ENCODE measurements at regions not wholly inside any gene's neighbourhood (a gene's known extent, or its start where the extent isn't known, plus 50 kb on each side); places are given as distances from the start of the nearest gene placed in this dataset.

DNA sequence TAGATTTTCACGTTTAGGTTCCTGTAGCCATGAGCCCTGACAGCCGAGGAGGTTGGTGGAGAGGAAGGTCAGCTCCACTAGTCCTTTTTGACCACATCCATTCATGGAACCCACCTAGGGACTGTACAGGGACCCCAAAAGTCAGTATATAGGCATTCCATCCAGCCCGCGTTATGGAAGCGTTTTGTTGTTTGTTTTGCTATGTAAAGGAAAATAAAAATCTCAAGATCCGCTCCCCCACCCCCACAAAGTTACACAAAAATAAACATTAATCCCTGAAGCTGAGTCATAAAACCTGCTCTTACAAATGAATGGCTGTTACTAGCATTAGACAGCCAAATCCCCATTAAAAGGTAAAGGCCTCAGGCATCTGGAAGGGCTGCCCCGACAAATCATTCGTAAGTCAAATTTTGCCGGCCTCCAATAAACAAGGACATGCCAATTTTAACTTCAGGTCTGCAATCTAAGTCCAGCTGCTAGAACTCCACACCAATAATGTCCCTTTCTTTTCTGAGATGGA lies 292.9 kb downstream of the MED10 start:
- Histone ChIP-seq H3K27ac (ENCODE audit: insufficient read depth, low read depth, low read length) (no peak overlapping the region), H3K4me3 (replicated peaks in 1 of 3; ENCODE audit: insufficient read depth in 1 of 3, low read depth in 1 of 3, low read length in 3 of 3) (no peak overlapping the region), H3K9me3 (replicated peaks; ENCODE audit: control insufficient read depth, insufficient read depth, low read length) (no peaks in the 10 kb centered on the region), H3K79me2 (ENCODE audit: control insufficient read depth, insufficient read depth, low read length) (no peaks in the 10 kb centered on the region), H4K20me1 (replicated peaks; ENCODE audit: control insufficient read depth, extremely low read depth, insufficient read depth, low read length) (no peaks in the 10 kb centered on the region), H3K9ac (replicated peaks; ENCODE audit: extremely low read depth, insufficient read depth, low read length) (no peak overlapping the region), H3K4me1 (ENCODE audit: control insufficient read depth, extremely low read depth, insufficient read depth, low read length) (no peaks in the 10 kb centered on the region), H3K4me2 (ENCODE audit: insufficient read depth, low read length) (no peak overlapping the region), H2AFZ (ENCODE audit: low read depth, low read length) (no peak overlapping the region), H3K27me3 (ENCODE audit: control insufficient read depth in 2 of 2, insufficient read depth in 2 of 2, low read length in 2 of 2) (no peaks in the 10 kb centered on the region), H3K36me3 (ENCODE audit: control insufficient read depth in 2 of 2, extremely low read depth in 1 of 2, insufficient read depth in 2 of 2, low read length in 2 of 2) (no peaks in the 10 kb centered on the region), H3K9me1 (replicated peaks; ENCODE audit: control insufficient read depth, extremely low read depth, insufficient read depth, low read length) (no peaks in the 10 kb centered on the region)
- dilution Hi-C loops (cut with MboI; ENCODE audit: extremely low pct_ligation_motif_present, low sequenced_read_pairs) = no loop called here
- no TSS peak for BruUV-seq (replicated peaks)
- ChIA-PET CTCF (no interaction called here), POLR2A (no interaction called here)
- DNase-seq (ENCODE audit: low read depth, low spot score) = no peak
- FAIRE-seq = no peak
- TF ChIP-seq JUN (IDR thresholded peaks at IDR 0.05; ENCODE audit: borderline replicate concordance, insufficient read depth, insufficient read length, low read depth) (no peak), EZH2 (IDR thresholded peaks at IDR 0.05; ENCODE audit: borderline replicate concordance, low read depth, low read length, severe bottlenecking) (no peak), GATA2 (IDR thresholded peaks at IDR 0.05; ENCODE audit: insufficient read depth, insufficient read length, low read depth, low read length) (no peak), POLR2A (IDR thresholded peaks at IDR 0.05; ENCODE audit: low read depth, low read length) (no peak), CTCF (IDR thresholded peaks at IDR 0.05; ENCODE audit: extremely low read depth in 1 of 2, insufficient read depth in 1 of 2, low read depth in 1 of 2, low read length in 2 of 2) (no peak), FOS (IDR thresholded peaks at IDR 0.05; ENCODE audit: borderline replicate concordance, insufficient read depth, low read length) (no peak), POLR2AphosphoS5 (IDR thresholded peaks at IDR 0.05; ENCODE audit: insufficient read depth, low read depth, low read length) (no peak), MYC (IDR thresholded peaks at IDR 0.05; ENCODE audit: low read depth, low read length) (no peak)
- TF ChIP-seq, protein P1, sequence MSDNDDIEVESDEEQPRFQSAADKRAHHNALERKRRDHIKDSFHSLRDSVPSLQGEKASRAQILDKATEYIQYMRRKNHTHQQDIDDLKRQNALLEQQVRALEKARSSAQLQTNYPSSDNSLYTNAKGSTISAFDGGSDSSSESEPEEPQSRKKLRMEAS (IDR thresholded peaks at IDR 0.05; ENCODE audit: insufficient read depth, insufficient read length) = no peak
- intact Hi-C loops (cut with micrococcal nuclease) = no loop called here
